ENCODE measurements at regions not wholly inside any gene's neighbourhood (a gene's known extent, or its start where the extent isn't known, plus 50 kb on each side); places are given as distances from the start of the nearest gene placed in this dataset.
A peak's percentile ranks its signal among the peaks of the same experiment; 100 is the strongest.

GRCh38 chr6:78768271-78768670 is 99.1 kb upstream of the IRAK1BP1 start:
- TF ChIP-seq TAF1 (IDR thresholded peaks at IDR 0.05; ENCODE audit: borderline replicate concordance, low read depth, low read length): no peak
- TF ChIP-seq SIN3A (IDR thresholded peaks at IDR 0.05; ENCODE audit: borderline replicate concordance, low read depth, low read length): no peak
- TF ChIP-seq RAD21 (IDR thresholded peaks at IDR 0.05; ENCODE audit: low read length): no peak
- TF ChIP-seq FOSL2 (IDR thresholded peaks at IDR 0.05; ENCODE audit: borderline replicate concordance, low read depth): no peak
- no peak for TF ChIP-seq EZH2phosphoT487 (IDR thresholded peaks at IDR 0.05; ENCODE audit: borderline replicate concordance, low read depth)
- TF ChIP-seq RCOR1 (IDR thresholded peaks at IDR 0.05; ENCODE audit: low read length): no peak
- no peak for TF ChIP-seq GABPA (IDR thresholded peaks at IDR 0.05; ENCODE audit: low read depth)
- Histone ChIP-seq H3K4me1 (ENCODE audit: control insufficient read depth in 1 of 2, insufficient read depth in 2 of 2, low read depth in 1 of 2, low read length in 1 of 2) (no peaks in the 10 kb centered on the region; a peak in 1 of 4 replicates), H3K27ac (ENCODE audit: low read depth in 2 of 2, low read length in 1 of 2) (no peak overlapping the region), H3K4me2 (no peak overlapping the region), H2AFZ (ENCODE audit: low read depth) (no peak overlapping the region), H3K9ac (no peak overlapping the region), H4K20me1 (ENCODE audit: insufficient read depth) (no peaks in the 10 kb centered on the region), H3F3A (replicated peaks; ENCODE audit: insufficient read depth) (no peaks in the 10 kb centered on the region), H3K4me3 (ENCODE audit: low read depth in 2 of 2, low read length in 1 of 2) (no peak overlapping the region), H3K36me3 (replicated peaks in 1 of 2; ENCODE audit: control insufficient read depth in 1 of 2, insufficient read depth in 2 of 2, low read length in 1 of 2) (no peaks in the 10 kb centered on the region), H3K9me2 (no peaks in the 10 kb centered on the region), H3K9me3 (no peaks in the 10 kb centered on the region), H3K27me3 (ENCODE audit: insufficient read depth) (no peaks in the 10 kb centered on the region), H3K79me2 (ENCODE audit: insufficient read depth) (no peaks in the 10 kb centered on the region)
- DNase-seq: no peak
- ChIA-PET POLR2A (no interaction called here), CTCF (no interaction called here)

- TF ChIP-seq NRF1 (IDR thresholded peaks at IDR 0.05; ENCODE audit: low read depth, low read length) (no peak), RAD21 (IDR thresholded peaks at IDR 0.05; ENCODE audit: low read length) (0 out of 2 replicates have a peak, but pooled peaks have one; percentile 3)
- H3K4me1 ChIP-seq (ENCODE audit: control insufficient read depth in 1 of 2, insufficient read depth in 2 of 2, low read depth in 1 of 2, low read length in 1 of 2): no peaks in the 10 kb centered on the region; a peak in 1 of 4 replicates
- no peaks in the 10 kb centered on the region for H3K79me2 ChIP-seq (ENCODE audit: insufficient read depth)
- DNase-seq: no peak
- no peaks in the 10 kb centered on the region for H4K20me1 ChIP-seq (ENCODE audit: insufficient read depth)
- H3F3A ChIP-seq (replicated peaks; ENCODE audit: insufficient read depth): no peaks in the 10 kb centered on the region
- 43% methylated on average over 5 of the region's 5 CpGs for WGBS (ENCODE audit: low lambda C conversion rate)
- no peak overlapping the region for H3K9ac ChIP-seq
- CTCF ChIA-PET: no interaction called here
- no peaks in the 10 kb centered on the region for H3K27me3 ChIP-seq (ENCODE audit: insufficient read depth)
- H3K36me3 ChIP-seq (replicated peaks in 1 of 2; ENCODE audit: control insufficient read depth in 1 of 2, insufficient read depth in 2 of 2, low read length in 1 of 2): no peaks in the 10 kb centered on the region
- H3K4me2 ChIP-seq: no peak overlapping the region
- H3K27ac ChIP-seq (ENCODE audit: low read depth in 2 of 2, low read length in 1 of 2): no peak overlapping the region
- H2AFZ ChIP-seq (ENCODE audit: low read depth): no peak overlapping the region
- H3K9me3 ChIP-seq: no peaks in the 10 kb centered on the region
- H3K9me2 ChIP-seq: no peaks in the 10 kb centered on the region
- POLR2A ChIA-PET: no interaction called here
- no peak overlapping the region for H3K4me3 ChIP-seq (ENCODE audit: low read depth in 2 of 2, low read length in 1 of 2)
These were observed 96.6 kb upstream of the IRAK1BP1 start for GRCh38 chr6:78770765-78771164.

DNA sequence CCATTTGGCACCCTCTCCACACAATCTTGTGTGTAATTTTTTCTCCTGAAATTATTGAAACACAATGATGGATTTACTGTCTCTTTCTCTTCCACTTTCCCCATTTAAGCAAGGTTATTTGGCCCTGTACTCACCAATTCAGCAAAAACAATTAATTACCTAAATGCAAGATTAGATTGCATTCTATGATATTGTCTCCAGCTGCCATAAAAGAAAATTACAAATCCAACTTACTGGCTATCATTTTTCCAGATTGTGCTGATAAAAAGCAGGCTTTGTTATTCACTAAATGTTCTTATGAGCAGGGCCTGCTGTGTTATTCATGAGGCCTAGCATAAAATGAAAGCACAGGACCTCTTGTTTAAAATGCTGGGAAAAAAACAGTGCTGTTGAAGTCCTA is 95.8 kb upstream of the IRAK1BP1 start:
- no peaks in the 10 kb centered on the region for H3K27me3 ChIP-seq (ENCODE audit: insufficient read depth)
- TF ChIP-seq YY1 (IDR thresholded peaks at IDR 0.05; ENCODE audit: low read depth): no peak
- peak; percentile 85 for TF ChIP-seq GATA2 (CRISPR knock-in tag; IDR thresholded peaks at IDR 0.05)
- TF ChIP-seq RCOR1 (IDR thresholded peaks at IDR 0.05; ENCODE audit: low read length): peak; percentile 49; the same call in 1 of the 2 replicates
- no peak overlapping the region for H3K4me3 ChIP-seq (ENCODE audit: low read depth in 2 of 2, low read length in 1 of 2)

More for the DNA sequence above, 95.8 kb upstream of the IRAK1BP1 start:
- H3K9me3 ChIP-seq: no peaks in the 10 kb centered on the region
- no peaks in the 10 kb centered on the region for H3F3A ChIP-seq (replicated peaks; ENCODE audit: insufficient read depth)
- ChIA-PET POLR2A (no interaction called here), CTCF (no interaction called here)
- H4K20me1 ChIP-seq (ENCODE audit: insufficient read depth): no peaks in the 10 kb centered on the region
- no peak for DNase-seq
- H3K9me2 ChIP-seq: no peaks in the 10 kb centered on the region
- H3K4me2 ChIP-seq: no peak overlapping the region
- H3K27ac ChIP-seq (ENCODE audit: low read depth in 2 of 2, low read length in 1 of 2): no peak overlapping the region
- no peaks in the 10 kb centered on the region; a peak in 1 of 4 replicates for H3K4me1 ChIP-seq (ENCODE audit: control insufficient read depth in 1 of 2, insufficient read depth in 2 of 2, low read depth in 1 of 2, low read length in 1 of 2)
- H3K9ac ChIP-seq: no peak overlapping the region
- no peak overlapping the region; the same call in 1 of the 2 replicates for H2AFZ ChIP-seq (ENCODE audit: low read depth)
- no peaks in the 10 kb centered on the region for H3K79me2 ChIP-seq (ENCODE audit: insufficient read depth)
- H3K36me3 ChIP-seq (replicated peaks in 1 of 2; ENCODE audit: control insufficient read depth in 1 of 2, insufficient read depth in 2 of 2, low read length in 1 of 2): no peaks in the 10 kb centered on the region
